ENCODE measurements at regions not wholly inside any gene's neighbourhood (a gene's known extent, or its start where the extent isn't known, plus 50 kb on each side); places are given as distances from the start of the nearest gene placed in this dataset.

DNA sequence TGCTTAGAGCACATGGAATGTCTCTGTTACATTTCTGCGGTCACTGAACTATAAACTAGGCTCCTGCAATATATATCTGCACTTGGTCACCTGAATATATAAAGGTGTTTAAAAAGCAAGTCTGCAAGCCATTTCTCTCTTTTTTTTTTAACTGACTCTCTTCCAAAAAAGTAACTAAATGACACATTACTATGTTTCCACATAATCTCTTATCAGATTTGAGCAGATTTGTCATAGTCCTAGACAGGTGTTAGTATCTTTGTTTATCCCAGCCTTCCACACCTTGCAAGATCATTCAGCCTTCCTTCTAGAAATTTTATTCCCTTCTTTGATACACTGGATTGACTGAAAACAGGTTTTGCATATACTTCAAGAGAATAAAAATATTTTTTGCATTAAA, 86.7 kb upstream of the KLF7 start:
- DNase-seq (no peak), ATAC-seq (no peak)
- Histone ChIP-seq H3K27me3 (no peaks in the 10 kb centered on the region), H3K36me3 (no peaks in the 10 kb centered on the region), H3K9me3 (no peaks in the 10 kb centered on the region), H3K4me3 (no peak overlapping the region), H3K4me1 (peaks cover 3 to 59% (median 11%) of the 10 kb centered on the region in 12 donors), H3K27ac (no peak overlapping the region)
- 95 to 100% (median 97%) methylated on average over 1 of the region's 1 CpG for WGBS, 4 donors
- TF ChIP-seq POLR2A (IDR thresholded peaks at IDR 0.05) (no peak), CTCF (IDR thresholded peaks at IDR 0.05) (no peak)
- intact Hi-C loops (cut with DNase I) = loop anchor here in 1 of 10 donors (10.0 kb wide), 1 partner anchor 68 kb away; no protein-coding TSS in a partner anchor

- intact Hi-C loops (cut with DNase I) = loop anchor here in 1 of 10 donors (10.0 kb wide), 1 partner anchor 68 kb away; no protein-coding TSS in a partner anchor
- Histone ChIP-seq H3K27me3 (no peaks in the 10 kb centered on the region), H3K4me1 (peaks cover 10 to 66% (median 18%) of the 10 kb centered on the region in 12 donors), H3K36me3 (no peaks in the 10 kb centered on the region), H3K4me3 (no peak overlapping the region), H3K9me3 (no peaks in the 10 kb centered on the region), H3K27ac (no peak overlapping the region)
- ATAC-seq (no peak), DNase-seq (no peak)
- TF ChIP-seq CTCF (IDR thresholded peaks at IDR 0.05) (no peak), POLR2A (IDR thresholded peaks at IDR 0.05) (no peak)
- 90 to 95% (median 92%) methylated on average over 4 of the region's 4 CpGs for WGBS, 4 donors
These were observed 87.4 kb upstream of the KLF7 start for GRCh38 chr2:207252979-207253645.

- TF ChIP-seq CTCF (IDR thresholded peaks at IDR 0.05) (no peak), POLR2A (IDR thresholded peaks at IDR 0.05) (no peak)
- intact Hi-C loops (cut with DNase I) = loop anchor here in 1 of 10 donors (10.0 kb wide), 1 partner anchor 69 kb away; no protein-coding TSS in a partner anchor
- H3K4me3 ChIP-seq = no peak overlapping the region
- no peak for ATAC-seq
- WGBS, 4 donors = 75 to 88% (median 83%) methylated on average over 11 of the region's 11 CpGs
- H3K9me3 ChIP-seq = no peaks in the 10 kb centered on the region
- peaks cover 12 to 73% (median 25%) of the 10 kb centered on the region in 12 donors for H3K4me1 ChIP-seq
- DNase-seq = no peak
- H3K27ac ChIP-seq = peak overlapping the region in 1 of 12 donors; percentile 39
- no peaks in the 10 kb centered on the region for H3K36me3 ChIP-seq
- H3K27me3 ChIP-seq = no peaks in the 10 kb centered on the region
These were observed 88.1 kb upstream of the KLF7 start for GRCh38 chr2:207253666-207254345.

Measured in heart left ventricle (tissue), 16 donors.